HepG2 (cell line): ENCODE measurements at regions not wholly inside any gene's neighbourhood (a gene's known extent, or its start where the extent isn't known, plus 50 kb on each side); places are given as distances from the start of the nearest gene placed in this dataset.

Source experiments
- CC2D1A ChIP-seq: sonication (generic); formaldehyde crosslinking; IDR thresholded peaks from 2 replicates; pipeline ENCODE4 v1.8.1; 2023; ENCODE audit warnings: mild to moderate bottlenecking, missing genetic modification reagents
- FOXO1 ChIP-seq: sonication (generic); formaldehyde crosslinking; IDR thresholded peaks from 2 replicates; pipeline ENCODE4 v1.4.0; 2020; ENCODE audit warnings: missing genetic modification reagents
- GTF3A ChIP-seq: sonication (generic); formaldehyde crosslinking; conservative IDR thresholded peaks from 2 replicates; pipeline ENCODE4 v1.4.0; 2020; ENCODE audit warnings: mild to moderate bottlenecking, missing genetic modification reagents
- HDAC2 ChIP-seq: sonication (generic); formaldehyde crosslinking; IDR thresholded peaks from 2 replicates; pipeline ENCODE4 v1.4.0; 2020; ENCODE audit warnings: missing genetic modification reagents
- HNRNPH1 ChIP-seq: fragments of 200-400 bp; formaldehyde crosslinking; optimal IDR thresholded peaks from 2 replicates; pipeline ENCODE3; 2017; ENCODE audit warnings: mild to moderate bottlenecking, low read depth, low read length
- HOXA3 ChIP-seq: sonication (generic); formaldehyde crosslinking; IDR thresholded peaks from 2 replicates; pipeline ENCODE4 v1.5.0; 2020; ENCODE audit warnings: missing genetic modification reagents
- IKZF1 ChIP-seq: fragments of 450-650 bp; IDR thresholded peaks from 2 replicates; pipeline ENCODE4 v1.7.1; 2016
- LCORL ChIP-seq, 2 experiments: fragments of 450-650 bp in 1 of 2; sonication (generic) in 1 of 2; formaldehyde crosslinking in 1 of 2; IDR thresholded peaks; 2 replicates each; pipeline versions ENCODE4 v1.5.0 to v1.6.1; 2017 to 2020; ENCODE audit warnings: antibody characterized with exemption in 1 of 2, missing genetic modification reagents in 1 of 2
- MIER3 ChIP-seq: IDR thresholded peaks from 2 replicates; pipeline ENCODE4 v1.6.1; 2016; ENCODE audit warnings: missing compliant biosample characterization, borderline replicate concordance
- RAD21 ChIP-seq: fragments of 450-650 bp; formaldehyde crosslinking; IDR thresholded peaks from 2 replicates; pipeline ENCODE4 v1.5.0; 2020; ENCODE audit warnings: mild to moderate bottlenecking
- REPIN1 ChIP-seq: sonication (generic); formaldehyde crosslinking; IDR thresholded peaks from 2 replicates; pipeline ENCODE4 v1.8.0; 2022; ENCODE audit warnings: missing genetic modification reagents, low read depth, mild to moderate bottlenecking, borderline replicate concordance
- SAP130 ChIP-seq: IDR thresholded peaks from 2 replicates; pipeline ENCODE4 v1.6.1; 2016; ENCODE audit warnings: low read depth
- SMYD3 ChIP-seq: sonication (generic); formaldehyde crosslinking; IDR thresholded peaks from 2 replicates; pipeline ENCODE4 v1.8.1; 2023; ENCODE audit warnings: mild to moderate bottlenecking, missing genetic modification reagents
- TEAD3 ChIP-seq: optimal IDR thresholded peaks from 2 replicates; pipeline ENCODE3; 2016; ENCODE audit warnings: borderline replicate concordance
- TOPORS ChIP-seq: sonication (generic); formaldehyde crosslinking; IDR thresholded peaks from 2 replicates; pipeline ENCODE4 v1.8.0; 2023; ENCODE audit warnings: mild to moderate bottlenecking, missing genetic modification reagents
- ZNF124 ChIP-seq: sonication (generic); formaldehyde crosslinking; IDR thresholded peaks from 2 replicates; pipeline ENCODE4 v1.4.0; 2020; ENCODE audit warnings: missing genetic modification reagents
- ZNF350 ChIP-seq: sonication (generic); formaldehyde crosslinking; IDR thresholded peaks from 2 replicates; pipeline ENCODE4 v1.4.0; 2020; ENCODE audit warnings: mild to moderate bottlenecking, low read depth, missing genetic modification reagents, borderline replicate concordance
- ZNF563 ChIP-seq: sonication (generic); formaldehyde crosslinking; IDR thresholded peaks from 2 replicates; pipeline ENCODE4 v1.8.0; 2022; ENCODE audit warnings: mild to moderate bottlenecking, moderate library complexity, missing genetic modification reagents
- TF ChIP-seq, protein P1 (sequence below): sonication (generic); formaldehyde crosslinking; conservative IDR thresholded peaks from 2 replicates; pipeline ENCODE4 v1.4.0; 2020; ENCODE audit warnings: missing genetic modification reagents
- TF ChIP-seq, protein P2 (sequence below): sonication (generic); formaldehyde crosslinking; IDR thresholded peaks from 2 replicates; pipeline ENCODE4 v1.5.1; 2020; ENCODE audit warnings: mild to moderate bottlenecking, missing genetic modification reagents, borderline replicate concordance
- TF ChIP-seq, protein P3 (sequence below): sonication (generic); formaldehyde crosslinking; IDR thresholded peaks from 2 replicates; pipeline ENCODE4 v1.5.1; 2020; ENCODE audit warnings: missing genetic modification reagents, mild to moderate bottlenecking, borderline replicate concordance
- TF ChIP-seq, protein P4 (sequence below): IDR thresholded peaks from 2 replicates; pipeline ENCODE4 v1.6.1; 2012; ENCODE audit warnings: inconsistent platforms

DNA sequence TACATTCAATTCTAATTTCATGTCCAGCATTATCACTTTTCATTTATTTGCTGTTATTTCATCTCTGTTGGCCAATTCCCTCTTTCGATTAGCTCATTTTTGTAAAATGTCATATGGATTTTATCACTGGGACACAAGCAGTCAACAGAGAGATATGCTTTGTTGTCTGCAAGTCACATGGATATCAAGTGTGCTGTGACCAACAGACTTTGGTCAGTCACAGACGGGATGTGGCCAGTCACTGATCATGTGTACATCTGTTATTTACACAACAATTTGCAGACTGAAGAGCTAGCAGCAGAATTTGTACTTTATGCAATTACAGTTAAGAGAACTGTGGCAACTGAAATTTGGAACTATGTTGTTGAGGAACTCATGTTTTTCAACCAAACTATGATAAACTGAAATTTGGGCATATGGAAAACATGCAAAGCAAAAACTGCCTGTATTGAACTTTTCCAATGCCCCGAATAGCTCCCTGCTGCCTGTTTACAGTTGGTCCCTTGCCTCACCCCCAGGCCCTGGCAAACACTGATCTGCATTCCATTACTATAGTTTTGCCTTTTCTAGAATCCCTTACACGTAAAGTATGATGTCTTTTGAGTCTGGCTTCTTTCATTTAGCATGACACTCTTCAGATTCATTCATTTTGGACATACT, 104.4 kb downstream of the RPL22L1 start (continued):
- TF ChIP-seq SMYD3, result 0 out of 2 replicates have a peak, but pooled peaks have one; percentile 26
- no peak for TF ChIP-seq IKZF1
- no peak for TF ChIP-seq RAD21 (CRISPR knock-in tag)
- TF ChIP-seq, protein P1, sequence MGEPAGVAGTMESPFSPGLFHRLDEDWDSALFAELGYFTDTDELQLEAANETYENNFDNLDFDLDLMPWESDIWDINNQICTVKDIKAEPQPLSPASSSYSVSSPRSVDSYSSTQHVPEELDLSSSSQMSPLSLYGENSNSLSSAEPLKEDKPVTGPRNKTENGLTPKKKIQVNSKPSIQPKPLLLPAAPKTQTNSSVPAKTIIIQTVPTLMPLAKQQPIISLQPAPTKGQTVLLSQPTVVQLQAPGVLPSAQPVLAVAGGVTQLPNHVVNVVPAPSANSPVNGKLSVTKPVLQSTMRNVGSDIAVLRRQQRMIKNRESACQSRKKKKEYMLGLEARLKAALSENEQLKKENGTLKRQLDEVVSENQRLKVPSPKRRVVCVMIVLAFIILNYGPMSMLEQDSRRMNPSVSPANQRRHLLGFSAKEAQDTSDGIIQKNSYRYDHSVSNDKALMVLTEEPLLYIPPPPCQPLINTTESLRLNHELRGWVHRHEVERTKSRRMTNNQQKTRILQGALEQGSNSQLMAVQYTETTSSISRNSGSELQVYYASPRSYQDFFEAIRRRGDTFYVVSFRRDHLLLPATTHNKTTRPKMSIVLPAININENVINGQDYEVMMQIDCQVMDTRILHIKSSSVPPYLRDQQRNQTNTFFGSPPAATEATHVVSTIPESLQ, result 0 out of 2 replicates have a peak, but pooled peaks have one; percentile 74
- TF ChIP-seq ZNF350 (CRISPR knock-in tag), result no peak
- peak; percentile 77 for TF ChIP-seq HDAC2 (CRISPR knock-in tag)
- TF ChIP-seq, protein P2, sequence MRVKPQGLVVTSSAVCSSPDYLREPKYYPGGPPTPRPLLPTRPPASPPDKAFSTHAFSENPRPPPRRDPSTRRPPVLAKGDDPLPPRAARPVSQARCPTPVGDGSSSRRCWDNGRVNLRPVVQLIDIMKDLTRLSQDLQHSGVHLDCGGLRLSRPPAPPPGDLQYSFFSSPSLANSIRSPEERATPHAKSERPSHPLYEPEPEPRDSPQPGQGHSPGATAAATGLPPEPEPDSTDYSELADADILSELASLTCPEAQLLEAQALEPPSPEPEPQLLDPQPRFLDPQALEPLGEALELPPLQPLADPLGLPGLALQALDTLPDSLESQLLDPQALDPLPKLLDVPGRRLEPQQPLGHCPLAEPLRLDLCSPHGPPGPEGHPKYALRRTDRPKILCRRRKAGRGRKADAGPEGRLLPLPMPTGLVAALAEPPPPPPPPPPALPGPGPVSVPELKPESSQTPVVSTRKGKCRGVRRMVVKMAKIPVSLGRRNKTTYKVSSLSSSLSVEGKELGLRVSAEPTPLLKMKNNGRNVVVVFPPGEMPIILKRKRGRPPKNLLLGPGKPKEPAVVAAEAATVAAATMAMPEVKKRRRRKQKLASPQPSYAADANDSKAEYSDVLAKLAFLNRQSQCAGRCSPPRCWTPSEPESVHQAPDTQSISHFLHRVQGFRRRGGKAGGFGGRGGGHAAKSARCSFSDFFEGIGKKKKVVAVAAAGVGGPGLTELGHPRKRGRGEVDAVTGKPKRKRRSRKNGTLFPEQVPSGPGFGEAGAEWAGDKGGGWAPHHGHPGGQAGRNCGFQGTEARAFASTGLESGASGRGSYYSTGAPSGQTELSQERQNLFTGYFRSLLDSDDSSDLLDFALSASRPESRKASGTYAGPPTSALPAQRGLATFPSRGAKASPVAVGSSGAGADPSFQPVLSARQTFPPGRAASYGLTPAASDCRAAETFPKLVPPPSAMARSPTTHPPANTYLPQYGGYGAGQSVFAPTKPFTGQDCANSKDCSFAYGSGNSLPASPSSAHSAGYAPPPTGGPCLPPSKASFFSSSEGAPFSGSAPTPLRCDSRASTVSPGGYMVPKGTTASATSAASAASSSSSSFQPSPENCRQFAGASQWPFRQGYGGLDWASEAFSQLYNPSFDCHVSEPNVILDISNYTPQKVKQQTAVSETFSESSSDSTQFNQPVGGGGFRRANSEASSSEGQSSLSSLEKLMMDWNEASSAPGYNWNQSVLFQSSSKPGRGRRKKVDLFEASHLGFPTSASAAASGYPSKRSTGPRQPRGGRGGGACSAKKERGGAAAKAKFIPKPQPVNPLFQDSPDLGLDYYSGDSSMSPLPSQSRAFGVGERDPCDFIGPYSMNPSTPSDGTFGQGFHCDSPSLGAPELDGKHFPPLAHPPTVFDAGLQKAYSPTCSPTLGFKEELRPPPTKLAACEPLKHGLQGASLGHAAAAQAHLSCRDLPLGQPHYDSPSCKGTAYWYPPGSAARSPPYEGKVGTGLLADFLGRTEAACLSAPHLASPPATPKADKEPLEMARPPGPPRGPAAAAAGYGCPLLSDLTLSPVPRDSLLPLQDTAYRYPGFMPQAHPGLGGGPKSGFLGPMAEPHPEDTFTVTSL, result peak; percentile 93
- TF ChIP-seq, protein P3, sequence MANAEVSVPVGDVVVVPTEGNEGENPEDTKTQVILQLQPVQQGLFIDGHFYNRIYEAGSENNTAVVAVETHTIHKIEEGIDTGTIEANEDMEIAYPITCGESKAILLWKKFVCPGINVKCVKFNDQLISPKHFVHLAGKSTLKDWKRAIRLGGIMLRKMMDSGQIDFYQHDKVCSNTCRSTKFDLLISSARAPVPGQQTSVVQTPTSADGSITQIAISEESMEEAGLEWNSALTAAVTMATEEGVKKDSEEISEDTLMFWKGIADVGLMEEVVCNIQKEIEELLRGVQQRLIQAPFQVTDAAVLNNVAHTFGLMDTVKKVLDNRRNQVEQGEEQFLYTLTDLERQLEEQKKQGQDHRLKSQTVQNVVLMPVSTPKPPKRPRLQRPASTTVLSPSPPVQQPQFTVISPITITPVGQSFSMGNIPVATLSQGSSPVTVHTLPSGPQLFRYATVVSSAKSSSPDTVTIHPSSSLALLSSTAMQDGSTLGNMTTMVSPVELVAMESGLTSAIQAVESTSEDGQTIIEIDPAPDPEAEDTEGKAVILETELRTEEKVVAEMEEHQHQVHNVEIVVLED (CRISPR knock-in tag), result no peak
- TF ChIP-seq, protein P4, sequence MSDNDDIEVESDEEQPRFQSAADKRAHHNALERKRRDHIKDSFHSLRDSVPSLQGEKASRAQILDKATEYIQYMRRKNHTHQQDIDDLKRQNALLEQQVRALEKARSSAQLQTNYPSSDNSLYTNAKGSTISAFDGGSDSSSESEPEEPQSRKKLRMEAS, result peak; percentile 52; the same call in 1 of the 2 replicates
- TF ChIP-seq ZNF563 (CRISPR knock-in tag), result no peak
- TF ChIP-seq LCORL (IDR thresholded peaks at IDR 0.05), result 0 out of 2 replicates have a peak, but pooled peaks have one; percentile 22
- peak; percentile 82 for TF ChIP-seq LCORL (CRISPR knock-in tag; IDR thresholded peaks at IDR 0.05)
- TF ChIP-seq TOPORS (CRISPR knock-in tag), result no peak
- peak; percentile 74; the same call in 1 of the 2 replicates for TF ChIP-seq FOXO1 (CRISPR knock-in tag)
- TF ChIP-seq SAP130 (CRISPR knock-in tag), result peak; percentile 72
- no peak for TF ChIP-seq GTF3A (CRISPR knock-in tag)
- TF ChIP-seq MIER3 (CRISPR knock-in tag), result peak; percentile 71; the same call in 1 of the 2 replicates
- TF ChIP-seq HNRNPH1, result no peak
- TF ChIP-seq REPIN1 (CRISPR knock-in tag), result peak; percentile 36; the same call in 1 of the 2 replicates
- peak; percentile 50 for TF ChIP-seq TEAD3
- peak; percentile 35; the same call in 1 of the 2 replicates for TF ChIP-seq HOXA3
- no peak for TF ChIP-seq CC2D1A (CRISPR knock-in tag)
- no peak for TF ChIP-seq ZNF124 (CRISPR knock-in tag)
